PFSK-1 (cell line): ENCODE measurements at regions not wholly inside any gene's neighbourhood (a gene's known extent, or its start where the extent isn't known, plus 50 kb on each side); places are given as distances from the start of the nearest gene placed in this dataset.

Source experiments
- FOXP2 ChIP-seq: optimal IDR thresholded peaks from 2 replicates; pipeline ENCODE3; 2011; ENCODE audit warnings: borderline replicate concordance, control low read depth, inconsistent platforms; ENCODE audit not compliant: insufficient read depth; ENCODE audit errors: extremely low read length, extremely low read depth
- POLR2AphosphoS5 ChIP-seq: IDR thresholded peaks from 2 replicates; pipeline ENCODE4 v1.6.1; 2012; ENCODE audit warnings: low read depth, mild to moderate bottlenecking, control low read depth, low read length, moderate library complexity
- SIN3A ChIP-seq: IDR thresholded peaks from 2 replicates; pipeline ENCODE4 v1.6.1; 2012; ENCODE audit warnings: mild to moderate bottlenecking, low read length, moderate library complexity, borderline replicate concordance; ENCODE audit not compliant: insufficient read depth
- TAF1 ChIP-seq: IDR thresholded peaks from 2 replicates; pipeline ENCODE4 v1.6.1; 2012; ENCODE audit warnings: low read length, control low read depth, borderline replicate concordance; ENCODE audit not compliant: insufficient read depth
- TF ChIP-seq, protein P1 (sequence below), 2 experiments: IDR thresholded peaks; 2 replicates each; pipeline versions ENCODE4 v1.6.1 to v1.8.0; 2011 to 2012; ENCODE audit warnings: low read depth in 2 of 2, low read length in 2 of 2, control low read depth in 1 of 2, inconsistent platforms in 1 of 2, mild to moderate bottlenecking in 1 of 2, moderate library complexity in 1 of 2; ENCODE audit not compliant: insufficient read depth in 1 of 2

DNA sequence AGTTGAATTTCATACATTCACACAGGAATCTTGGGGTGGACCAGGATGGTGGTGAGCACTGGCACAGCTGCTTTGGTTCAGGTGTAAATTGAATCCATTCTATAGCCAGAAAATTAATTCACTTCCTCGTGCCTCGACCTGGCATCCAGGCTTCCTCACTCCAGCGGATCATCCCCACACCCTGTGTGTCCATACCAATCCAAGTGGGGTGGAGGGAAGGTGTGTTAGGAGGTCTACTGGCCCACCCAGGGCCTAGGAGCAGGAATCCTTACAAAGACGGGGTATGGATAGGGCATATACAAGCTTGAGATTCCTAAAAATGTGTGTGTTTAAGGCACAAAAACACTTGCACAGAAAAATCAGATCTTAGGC, 81.8 kb upstream of the SLC24A3 start:
- TF ChIP-seq FOXP2 = no peak
- TF ChIP-seq POLR2AphosphoS5 = no peak
- no peak for TF ChIP-seq TAF1
- TF ChIP-seq, protein P1, sequence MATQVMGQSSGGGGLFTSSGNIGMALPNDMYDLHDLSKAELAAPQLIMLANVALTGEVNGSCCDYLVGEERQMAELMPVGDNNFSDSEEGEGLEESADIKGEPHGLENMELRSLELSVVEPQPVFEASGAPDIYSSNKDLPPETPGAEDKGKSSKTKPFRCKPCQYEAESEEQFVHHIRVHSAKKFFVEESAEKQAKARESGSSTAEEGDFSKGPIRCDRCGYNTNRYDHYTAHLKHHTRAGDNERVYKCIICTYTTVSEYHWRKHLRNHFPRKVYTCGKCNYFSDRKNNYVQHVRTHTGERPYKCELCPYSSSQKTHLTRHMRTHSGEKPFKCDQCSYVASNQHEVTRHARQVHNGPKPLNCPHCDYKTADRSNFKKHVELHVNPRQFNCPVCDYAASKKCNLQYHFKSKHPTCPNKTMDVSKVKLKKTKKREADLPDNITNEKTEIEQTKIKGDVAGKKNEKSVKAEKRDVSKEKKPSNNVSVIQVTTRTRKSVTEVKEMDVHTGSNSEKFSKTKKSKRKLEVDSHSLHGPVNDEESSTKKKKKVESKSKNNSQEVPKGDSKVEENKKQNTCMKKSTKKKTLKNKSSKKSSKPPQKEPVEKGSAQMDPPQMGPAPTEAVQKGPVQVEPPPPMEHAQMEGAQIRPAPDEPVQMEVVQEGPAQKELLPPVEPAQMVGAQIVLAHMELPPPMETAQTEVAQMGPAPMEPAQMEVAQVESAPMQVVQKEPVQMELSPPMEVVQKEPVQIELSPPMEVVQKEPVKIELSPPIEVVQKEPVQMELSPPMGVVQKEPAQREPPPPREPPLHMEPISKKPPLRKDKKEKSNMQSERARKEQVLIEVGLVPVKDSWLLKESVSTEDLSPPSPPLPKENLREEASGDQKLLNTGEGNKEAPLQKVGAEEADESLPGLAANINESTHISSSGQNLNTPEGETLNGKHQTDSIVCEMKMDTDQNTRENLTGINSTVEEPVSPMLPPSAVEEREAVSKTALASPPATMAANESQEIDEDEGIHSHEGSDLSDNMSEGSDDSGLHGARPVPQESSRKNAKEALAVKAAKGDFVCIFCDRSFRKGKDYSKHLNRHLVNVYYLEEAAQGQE (IDR thresholded peaks at IDR 0.05; ENCODE audit: insufficient read depth in 1 of 2, low read depth in 2 of 2, low read length in 2 of 2) = no peak
- no peak for TF ChIP-seq SIN3A

DNA sequence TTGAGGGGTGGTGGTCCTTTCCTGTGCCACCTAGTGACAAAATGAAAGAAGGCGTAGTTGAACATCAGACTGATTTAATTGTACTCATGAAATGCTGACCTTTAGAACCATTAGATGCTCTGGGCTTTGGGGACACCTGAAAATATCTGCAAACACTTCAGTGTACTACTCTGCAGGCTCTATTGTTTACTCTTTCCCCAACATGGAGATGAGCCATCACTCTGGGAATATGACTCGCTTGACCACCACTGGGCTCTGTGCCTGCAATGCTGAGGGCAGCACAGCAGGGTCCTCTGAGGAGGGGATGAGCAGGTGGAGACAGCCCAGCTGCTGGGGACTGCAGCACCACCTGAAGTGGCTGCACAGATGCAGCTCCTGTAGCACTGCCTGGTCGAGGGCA, 74.8 kb upstream of the SLC24A3 start:
- TF ChIP-seq SIN3A (no peak), TAF1 (no peak), POLR2AphosphoS5 (no peak), FOXP2 (no peak)
- TF ChIP-seq, protein P1 (IDR thresholded peaks at IDR 0.05; ENCODE audit: insufficient read depth in 1 of 2, low read depth in 2 of 2, low read length in 2 of 2) = no peak

DNA sequence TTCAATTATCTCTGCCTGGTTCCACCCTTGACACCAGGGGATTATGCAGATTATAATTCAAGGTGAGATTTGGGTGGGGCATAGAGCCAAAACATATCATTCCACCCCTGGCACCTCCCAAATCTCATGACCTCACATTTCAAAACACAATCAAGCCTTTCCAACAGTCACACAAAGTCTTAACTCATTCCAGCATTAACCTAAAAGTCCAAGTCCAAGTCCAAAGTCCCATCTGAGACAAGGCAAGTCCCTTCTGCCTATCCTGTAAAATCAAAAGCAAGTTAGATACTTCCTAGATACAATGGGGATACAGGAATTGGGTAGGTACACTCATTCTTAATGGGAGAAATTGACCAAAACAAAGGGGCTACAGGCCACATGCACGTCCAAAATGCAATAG, 73.7 kb upstream of the SLC24A3 start:
- TF ChIP-seq POLR2AphosphoS5 = no peak
- no peak for TF ChIP-seq TAF1
- no peak for TF ChIP-seq FOXP2
- no peak for TF ChIP-seq SIN3A
- TF ChIP-seq, protein P1 (IDR thresholded peaks at IDR 0.05; ENCODE audit: insufficient read depth in 1 of 2, low read depth in 2 of 2, low read length in 2 of 2) = no peak

GRCh38 chr20:19141998-19142397, 70.4 kb upstream of the SLC24A3 start:
- TF ChIP-seq, protein P1 (IDR thresholded peaks at IDR 0.05; ENCODE audit: insufficient read depth in 1 of 2, low read depth in 2 of 2, low read length in 2 of 2) = no peak
- TF ChIP-seq TAF1 (no peak), POLR2AphosphoS5 (no peak), FOXP2 (no peak), SIN3A (no peak)

- TF ChIP-seq FOXP2 (no peak), TAF1 (no peak), POLR2AphosphoS5 (no peak), SIN3A (no peak)
- TF ChIP-seq, protein P1 (IDR thresholded peaks at IDR 0.05; ENCODE audit: insufficient read depth in 1 of 2, low read depth in 2 of 2, low read length in 2 of 2) = no peak
These were observed 68.6 kb upstream of the SLC24A3 start for GRCh38 chr20:19143890-19144289.
